Activated gamma-delta T cell treated with Interleukin-2 at 50 U/mL for 16 hours (primary cell): ENCODE measurements at regions not wholly inside any gene's neighbourhood (a gene's known extent, or its start where the extent isn't known, plus 50 kb on each side); places are given as distances from the start of the nearest gene placed in this dataset.
"Not testable (repeated sequence)": the region's sequence is repeated elsewhere in the genome, so short reads cannot be mapped to it uniquely, and the experiment has no call there.

ENCODE experiments used
- DNase-seq: peaks from one replicate; pipeline ENCODE4 v3.0.0-alpha.2; 2020

GRCh38 chr6:99668036-99668705 is 61.5 kb downstream of the PRDM13 start:
- DNase-seq = no peak

GRCh38 chr6:99689916-99690685 is 83.5 kb downstream of the PRDM13 start:
- no peak for DNase-seq

GRCh38 chr6:99702287-99702686 is 95.7 kb downstream of the PRDM13 start:
- not testable (repeated sequence) for DNase-seq

GRCh38 chr6:99709062-99709461 is 102.4 kb downstream of the PRDM13 start:
- DNase-seq = no peak

GRCh38 chr6:99711302-99711701 is 104.7 kb downstream of the PRDM13 start:
- DNase-seq = no peak

- no peak for DNase-seq
Observed at GRCh38 chr6:99711925-99712324, 105.3 kb downstream of the PRDM13 start.

GRCh38 chr6:99712519-99712918 is 105.9 kb downstream of the PRDM13 start:
- DNase-seq = no peak

GRCh38 chr6:99722043-99722442 is 115.4 kb downstream of the PRDM13 start:
- not testable (repeated sequence) for DNase-seq

- not testable (repeated sequence) for DNase-seq
Observed at GRCh38 chr6:99730237-99730636, 123.6 kb downstream of the PRDM13 start.

GRCh38 chr6:99736302-99736701 is 129.7 kb downstream of the PRDM13 start:
- DNase-seq = no peak

GRCh38 chr6:99739526-99739925 is 132.9 kb downstream of the PRDM13 start:
- no peak for DNase-seq

GRCh38 chr6:99741092-99741491 is 134.5 kb downstream of the PRDM13 start:
- DNase-seq = no peak

GRCh38 chr6:99743647-99744046 is 137.0 kb downstream of the PRDM13 start:
- DNase-seq = no peak

GRCh38 chr6:99745651-99746050 is 139.0 kb downstream of the PRDM13 start:
- no peak for DNase-seq

- peak; percentile 60 for DNase-seq
Observed at GRCh38 chr6:99746261-99746895, 139.7 kb downstream of the PRDM13 start.

- no peak for DNase-seq
Observed at GRCh38 chr6:99761711-99762110, 155.1 kb downstream of the PRDM13 start.

- DNase-seq = no peak
Observed at GRCh38 chr6:99768166-99768565, 161.5 kb downstream of the PRDM13 start.

- DNase-seq = no peak
Observed at GRCh38 chr6:99779631-99780555, 173.3 kb downstream of the PRDM13 start.

- no peak for DNase-seq
Observed at GRCh38 chr6:99780556-99780885, 173.9 kb downstream of the PRDM13 start.

- DNase-seq = no peak
Observed at GRCh38 chr6:99789767-99790166, 183.1 kb downstream of the PRDM13 start.

GRCh38 chr6:99790679-99791078 is 184.0 kb downstream of the PRDM13 start:
- DNase-seq = no peak

GRCh38 chr6:99801805-99802204 is 192.2 kb downstream of the MCHR2 start:
- no peak for DNase-seq
